ENCODE measurements at regions not wholly inside any gene's neighbourhood (a gene's known extent, or its start where the extent isn't known, plus 50 kb on each side); places are given as distances from the start of the nearest gene placed in this dataset.

DNA sequence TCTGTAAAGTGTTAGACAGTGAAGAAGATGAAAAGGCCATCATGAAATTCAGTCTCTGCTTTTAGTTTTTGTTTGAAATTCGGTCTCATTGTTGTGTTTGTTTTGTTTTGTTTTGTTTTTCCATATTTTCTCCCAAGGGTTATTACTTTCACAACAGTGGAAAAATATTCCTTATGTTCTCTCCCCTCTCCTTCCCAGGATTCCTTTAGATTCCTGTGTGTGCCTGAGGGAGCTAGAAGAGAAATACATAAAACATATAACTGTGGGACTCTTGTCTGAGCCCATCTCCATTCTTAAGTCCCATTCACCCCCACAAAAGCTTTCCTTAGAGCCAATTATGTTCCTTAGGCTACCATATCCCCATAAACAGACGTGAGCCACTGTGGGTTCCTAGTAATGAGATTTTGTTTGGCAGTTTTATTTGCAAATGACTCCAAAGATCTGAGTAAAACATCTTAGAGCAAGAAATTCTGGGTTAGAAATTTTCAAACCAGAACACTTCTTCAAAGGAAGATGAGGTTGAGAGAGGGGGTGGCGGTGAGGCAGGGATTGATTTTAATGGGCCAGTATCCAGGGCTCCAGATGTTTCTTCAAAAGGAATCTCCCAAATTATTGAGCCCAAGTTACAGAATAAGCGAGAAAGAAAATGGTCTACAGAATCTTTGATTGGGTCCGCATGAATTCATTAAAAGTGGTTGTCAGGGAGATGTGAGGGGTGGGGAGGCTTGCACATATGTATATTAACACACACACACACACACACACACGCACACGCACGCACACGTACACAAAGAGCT, 157.8 kb upstream of the TNP1 start:
- Histone ChIP-seq H3K27ac (peak overlapping the region in 3 of 10 donors; percentile 14 to 47 (median 30)), H3K9me3 (peaks cover 0 to 14% (median 0%) of the 10 kb centered on the region in 11 donors), H3K36me3 (no peaks in the 10 kb centered on the region), H3K4me3 (no peak overlapping the region), H3K4me1 (peaks cover 0 to 3% (median 0%) of the 10 kb centered on the region in 9 donors), H3K27me3 (no peaks in the 10 kb centered on the region)
- WGBS, 2 donors: 82% methylated on average over 9 of the region's 9 CpGs
- ATAC-seq (peak in 4 of 8 donors; percentile 42 to 64 (median 57)), DNase-seq (peak in 1 of 2 donors; percentile 34)
- intact Hi-C loops (cut with DNase I): no loop called here
- TF ChIP-seq, protein P1, sequence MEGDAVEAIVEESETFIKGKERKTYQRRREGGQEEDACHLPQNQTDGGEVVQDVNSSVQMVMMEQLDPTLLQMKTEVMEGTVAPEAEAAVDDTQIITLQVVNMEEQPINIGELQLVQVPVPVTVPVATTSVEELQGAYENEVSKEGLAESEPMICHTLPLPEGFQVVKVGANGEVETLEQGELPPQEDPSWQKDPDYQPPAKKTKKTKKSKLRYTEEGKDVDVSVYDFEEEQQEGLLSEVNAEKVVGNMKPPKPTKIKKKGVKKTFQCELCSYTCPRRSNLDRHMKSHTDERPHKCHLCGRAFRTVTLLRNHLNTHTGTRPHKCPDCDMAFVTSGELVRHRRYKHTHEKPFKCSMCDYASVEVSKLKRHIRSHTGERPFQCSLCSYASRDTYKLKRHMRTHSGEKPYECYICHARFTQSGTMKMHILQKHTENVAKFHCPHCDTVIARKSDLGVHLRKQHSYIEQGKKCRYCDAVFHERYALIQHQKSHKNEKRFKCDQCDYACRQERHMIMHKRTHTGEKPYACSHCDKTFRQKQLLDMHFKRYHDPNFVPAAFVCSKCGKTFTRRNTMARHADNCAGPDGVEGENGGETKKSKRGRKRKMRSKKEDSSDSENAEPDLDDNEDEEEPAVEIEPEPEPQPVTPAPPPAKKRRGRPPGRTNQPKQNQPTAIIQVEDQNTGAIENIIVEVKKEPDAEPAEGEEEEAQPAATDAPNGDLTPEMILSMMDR (IDR thresholded peaks at IDR 0.05): no peak

DNA sequence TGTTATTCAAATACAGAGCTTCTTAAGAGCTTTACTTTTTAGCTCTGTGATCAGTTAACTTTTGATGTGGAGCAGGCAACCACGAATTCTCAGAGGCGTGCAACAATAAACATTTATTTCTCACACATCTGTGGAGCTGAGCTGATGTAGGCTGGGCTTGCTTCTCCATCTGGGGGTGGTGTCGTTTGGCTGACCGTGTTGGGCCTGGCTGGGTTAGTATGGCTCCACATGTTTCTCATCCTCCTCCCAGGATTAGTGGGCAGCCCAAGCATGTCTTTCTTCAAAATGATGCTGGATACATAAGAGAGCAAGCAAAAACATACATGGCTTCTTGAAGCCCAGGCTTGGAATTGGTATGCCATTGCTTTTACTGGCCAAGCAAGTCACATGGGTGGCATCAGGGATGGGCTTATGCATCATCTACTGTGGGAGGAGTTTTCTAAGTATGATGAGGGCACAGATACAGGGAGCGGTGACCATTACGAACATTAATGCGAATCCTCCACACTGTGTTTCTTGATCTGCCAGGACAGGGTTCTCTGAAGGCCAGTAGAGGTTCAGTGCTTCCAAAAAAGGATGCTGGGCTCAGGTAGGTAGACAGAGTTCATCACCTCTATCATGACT, 157.0 kb upstream of the TNP1 start:
- Histone ChIP-seq H3K27me3 (no peaks in the 10 kb centered on the region), H3K27ac (peak overlapping the region in 3 of 10 donors; percentile 3 to 47 (median 30)), H3K36me3 (no peaks in the 10 kb centered on the region), H3K4me1 (peaks cover 0 to 3% (median 0%) of the 10 kb centered on the region in 9 donors), H3K9me3 (peaks cover 0 to 14% (median 0%) of the 10 kb centered on the region in 11 donors), H3K4me3 (no peak overlapping the region)
- TF ChIP-seq, protein P1 (IDR thresholded peaks at IDR 0.05): no peak
- peak in 6 of 8 donors; percentile 58 to 90 (median 76) for ATAC-seq
- intact Hi-C loops (cut with DNase I): no loop called here
- WGBS, 2 donors: 84 to 87% methylated on average over 7 of the region's 7 CpGs
- DNase-seq: peak in 1 of 2 donors; percentile 23

DNA sequence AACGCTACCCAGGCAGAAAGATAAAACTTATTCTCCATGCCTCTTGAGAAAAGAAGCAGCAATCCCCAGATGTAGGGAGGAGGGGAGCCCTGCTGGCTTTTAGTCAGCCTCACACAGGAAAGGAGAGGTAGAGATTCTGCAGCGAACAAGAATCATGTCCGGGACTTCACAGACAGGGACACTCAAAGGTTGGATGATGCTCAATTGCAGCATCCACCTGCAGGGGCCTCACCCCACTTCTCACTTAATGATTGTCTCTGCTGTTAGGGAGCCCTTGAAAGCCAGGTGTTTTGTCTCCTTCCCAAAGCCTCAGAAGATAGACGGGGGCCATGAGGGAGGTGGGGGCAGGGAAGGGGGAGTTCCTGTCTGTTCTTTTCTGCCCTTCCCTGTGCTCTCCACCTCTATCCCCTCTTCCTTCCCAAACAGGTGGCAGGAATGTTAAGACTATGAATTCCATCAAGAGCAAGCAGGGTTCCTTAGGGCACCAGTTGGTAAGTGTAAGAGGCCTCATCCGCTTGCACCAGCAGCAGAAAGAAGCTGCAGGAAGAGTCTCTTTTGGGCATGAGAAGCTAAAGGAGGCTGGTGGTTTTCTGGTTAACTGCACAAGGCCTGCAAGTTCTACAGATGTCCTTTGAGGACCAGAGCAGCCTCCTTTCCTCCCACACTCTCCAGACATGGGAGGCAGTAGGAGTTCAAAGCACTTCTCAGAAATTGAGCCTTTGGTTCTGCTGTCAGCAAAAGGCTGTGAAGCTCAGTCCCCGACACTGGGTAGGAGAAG, 154.7 kb upstream of the TNP1 start:
- Histone ChIP-seq H3K4me3 (no peak overlapping the region), H3K27ac (no peak overlapping the region), H3K4me1 (peaks cover 0 to 3% (median 0%) of the 10 kb centered on the region in 9 donors), H3K9me3 (peaks cover 0 to 6% (median 0%) of the 10 kb centered on the region in 11 donors), H3K36me3 (no peaks in the 10 kb centered on the region), H3K27me3 (no peaks in the 10 kb centered on the region)
- intact Hi-C loops (cut with DNase I): no loop called here
- WGBS, 2 donors: 95% methylated on average over 6 of the region's 6 CpGs
- DNase-seq: no peak
- TF ChIP-seq, protein P1 (IDR thresholded peaks at IDR 0.05): no peak
- ATAC-seq: no peak

DNA sequence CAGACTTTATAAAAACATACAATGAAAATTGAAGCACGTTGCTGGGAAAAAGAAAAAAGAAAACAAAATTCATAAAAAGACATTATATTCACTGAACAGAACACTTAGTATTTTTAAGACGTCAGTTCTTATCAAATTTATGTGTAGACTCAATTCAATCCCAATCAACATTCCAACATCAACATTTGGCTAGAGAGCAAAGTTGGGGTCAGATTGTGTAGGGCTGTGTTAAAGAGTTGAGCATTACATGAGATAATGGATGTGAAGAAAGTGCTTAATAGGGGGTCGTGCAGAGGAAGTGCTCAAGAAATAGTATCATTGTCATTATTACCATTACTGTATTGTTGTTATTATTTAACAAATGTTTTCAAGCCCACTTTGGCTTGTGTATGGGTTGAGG, 154.1 kb upstream of the TNP1 start:
- no peak overlapping the region for H3K27ac ChIP-seq
- TF ChIP-seq, protein P1 (IDR thresholded peaks at IDR 0.05): no peak
- DNase-seq (no peak), ATAC-seq (no peak)
- WGBS, 2 donors: 67 to 75% methylated on average over 3 of the region's 3 CpGs
- H3K27me3 ChIP-seq: no peaks in the 10 kb centered on the region
- no peak overlapping the region for H3K4me3 ChIP-seq
- H3K36me3 ChIP-seq: no peaks in the 10 kb centered on the region
- peaks cover 0 to under 1% (median 0%) of the 10 kb centered on the region in 11 donors for H3K9me3 ChIP-seq
- intact Hi-C loops (cut with DNase I): no loop called here
- H3K4me1 ChIP-seq: peaks cover 0 to 3% (median 0%) of the 10 kb centered on the region in 9 donors
